ENCODE measurements at regions not wholly inside any gene's neighbourhood (a gene's known extent, or its start where the extent isn't known, plus 50 kb on each side); places are given as distances from the start of the nearest gene placed in this dataset.

GRCh38 chr3:26368312-26368711 is 254.3 kb upstream of the LRRC3B start:
- Histone ChIP-seq H4K20me1 (ENCODE audit: insufficient read depth, low read length) (no peaks in the 10 kb centered on the region), H3K9me3 (ENCODE audit: insufficient read depth, low read depth, low read length) (no peaks in the 10 kb centered on the region), H3K27ac (ENCODE audit: low read depth, low read length) (no peak overlapping the region), H3K4me3 (ENCODE audit: insufficient read depth, low read depth, low read length) (no peak overlapping the region), H3K9ac (ENCODE audit: low read length) (no peak overlapping the region), H3K4me1 (ENCODE audit: insufficient read depth, low read length) (no peaks in the 10 kb centered on the region), H2AFZ (ENCODE audit: low read depth, low read length) (no peak overlapping the region), H3K4me2 (ENCODE audit: low read length) (no peak overlapping the region), H3K27me3 (ENCODE audit: insufficient read depth, low read length) (no peaks in the 10 kb centered on the region), H3K79me2 (ENCODE audit: insufficient read depth, low read length) (no peaks in the 10 kb centered on the region), H3K36me3 (ENCODE audit: insufficient read depth, low read length) (no peaks in the 10 kb centered on the region)
- Mint-ChIP-seq H3K27me3 (ENCODE audit: low read depth, unreplicated experiment) (no peaks in the 10 kb centered on the region), H3K4me1 (ENCODE audit: low read depth, unreplicated experiment) (peaks cover 7% of the 10 kb centered on the region), H3K36me3 (ENCODE audit: low read depth, unreplicated experiment) (no peaks in the 10 kb centered on the region), H3K27ac (ENCODE audit: unreplicated experiment) (no peak overlapping the region), H3K4me3 (ENCODE audit: unreplicated experiment) (no peak overlapping the region), H3K9me3 (ENCODE audit: unreplicated experiment) (no peaks in the 10 kb centered on the region)
- FAIRE-seq = no peak
- DNase-seq (ENCODE audit: low read depth) = no peak
- TF ChIP-seq, protein P1, sequence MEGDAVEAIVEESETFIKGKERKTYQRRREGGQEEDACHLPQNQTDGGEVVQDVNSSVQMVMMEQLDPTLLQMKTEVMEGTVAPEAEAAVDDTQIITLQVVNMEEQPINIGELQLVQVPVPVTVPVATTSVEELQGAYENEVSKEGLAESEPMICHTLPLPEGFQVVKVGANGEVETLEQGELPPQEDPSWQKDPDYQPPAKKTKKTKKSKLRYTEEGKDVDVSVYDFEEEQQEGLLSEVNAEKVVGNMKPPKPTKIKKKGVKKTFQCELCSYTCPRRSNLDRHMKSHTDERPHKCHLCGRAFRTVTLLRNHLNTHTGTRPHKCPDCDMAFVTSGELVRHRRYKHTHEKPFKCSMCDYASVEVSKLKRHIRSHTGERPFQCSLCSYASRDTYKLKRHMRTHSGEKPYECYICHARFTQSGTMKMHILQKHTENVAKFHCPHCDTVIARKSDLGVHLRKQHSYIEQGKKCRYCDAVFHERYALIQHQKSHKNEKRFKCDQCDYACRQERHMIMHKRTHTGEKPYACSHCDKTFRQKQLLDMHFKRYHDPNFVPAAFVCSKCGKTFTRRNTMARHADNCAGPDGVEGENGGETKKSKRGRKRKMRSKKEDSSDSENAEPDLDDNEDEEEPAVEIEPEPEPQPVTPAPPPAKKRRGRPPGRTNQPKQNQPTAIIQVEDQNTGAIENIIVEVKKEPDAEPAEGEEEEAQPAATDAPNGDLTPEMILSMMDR (IDR thresholded peaks at IDR 0.05; ENCODE audit: insufficient read depth, low read depth, low read length) = no peak
- TF ChIP-seq EZH2 (IDR thresholded peaks at IDR 0.05; ENCODE audit: insufficient read depth, low read length) = no peak

DNA sequence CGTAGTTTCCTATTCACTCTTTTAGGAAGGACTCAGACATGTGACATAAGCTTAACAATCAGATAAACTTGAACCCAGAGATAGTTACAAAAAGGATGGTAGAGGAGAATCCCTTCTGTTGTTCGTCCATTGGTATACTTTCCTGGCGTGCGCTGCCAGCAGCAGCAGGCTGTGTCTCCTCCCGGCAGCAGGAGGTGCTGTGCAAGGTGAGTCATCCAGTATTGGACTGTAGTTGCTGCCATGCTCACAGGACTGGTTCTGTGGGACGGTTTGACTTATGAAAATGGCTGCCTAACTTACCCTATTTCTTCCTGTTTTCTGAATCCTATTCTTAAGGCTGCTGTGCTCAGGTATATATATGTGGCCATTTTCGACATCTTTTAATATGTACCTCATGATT is 253.4 kb upstream of the LRRC3B start:
- Histone ChIP-seq H3K9ac (ENCODE audit: low read length) (no peak overlapping the region), H3K9me3 (ENCODE audit: insufficient read depth, low read depth, low read length) (no peaks in the 10 kb centered on the region), H3K27ac (ENCODE audit: low read depth, low read length) (no peak overlapping the region), H3K27me3 (ENCODE audit: insufficient read depth, low read length) (no peaks in the 10 kb centered on the region), H3K4me1 (ENCODE audit: insufficient read depth, low read length) (no peaks in the 10 kb centered on the region), H3K79me2 (ENCODE audit: insufficient read depth, low read length) (no peaks in the 10 kb centered on the region), H3K4me2 (ENCODE audit: low read length) (no peak overlapping the region), H3K36me3 (ENCODE audit: insufficient read depth, low read length) (no peaks in the 10 kb centered on the region), H4K20me1 (ENCODE audit: insufficient read depth, low read length) (no peaks in the 10 kb centered on the region), H3K4me3 (ENCODE audit: insufficient read depth, low read depth, low read length) (no peak overlapping the region), H2AFZ (ENCODE audit: low read depth, low read length) (no peak overlapping the region)
- no peaks in the 10 kb centered on the region for H3K27me3 Mint-ChIP-seq (ENCODE audit: low read depth, unreplicated experiment)
- H3K36me3 Mint-ChIP-seq (ENCODE audit: low read depth, unreplicated experiment) = no peaks in the 10 kb centered on the region
- TF ChIP-seq, protein P1 (IDR thresholded peaks at IDR 0.05; ENCODE audit: insufficient read depth, low read depth, low read length) = no peak
- no peak for TF ChIP-seq EZH2 (IDR thresholded peaks at IDR 0.05; ENCODE audit: insufficient read depth, low read length)
- H3K9me3 Mint-ChIP-seq (ENCODE audit: unreplicated experiment) = no peaks in the 10 kb centered on the region
- no peak overlapping the region for H3K4me3 Mint-ChIP-seq (ENCODE audit: unreplicated experiment)
- no peak overlapping the region for H3K27ac Mint-ChIP-seq (ENCODE audit: unreplicated experiment)
- DNase-seq (ENCODE audit: low read depth) (no peak), FAIRE-seq (no peak)
- peaks cover 7% of the 10 kb centered on the region for H3K4me1 Mint-ChIP-seq (ENCODE audit: low read depth, unreplicated experiment)

- no peak overlapping the region for H3K27ac Mint-ChIP-seq (ENCODE audit: unreplicated experiment)
- Histone ChIP-seq H3K79me2 (ENCODE audit: insufficient read depth, low read length) (no peaks in the 10 kb centered on the region), H4K20me1 (ENCODE audit: insufficient read depth, low read length) (no peaks in the 10 kb centered on the region)
Measured at GRCh38 chr3:26375843-26376530, 246.6 kb upstream of the LRRC3B start.

More at GRCh38 chr3:26375843-26376530, 246.6 kb upstream of the LRRC3B start:
- Histone ChIP-seq H3K4me3 (ENCODE audit: insufficient read depth, low read depth, low read length) (no peak overlapping the region), H3K27ac (ENCODE audit: low read depth, low read length) (no peak overlapping the region), H3K4me2 (ENCODE audit: low read length) (no peak overlapping the region), H3K4me1 (ENCODE audit: insufficient read depth, low read length) (no peaks in the 10 kb centered on the region), H3K9ac (ENCODE audit: low read length) (no peak overlapping the region), H3K9me3 (ENCODE audit: insufficient read depth, low read depth, low read length) (no peaks in the 10 kb centered on the region), H3K27me3 (ENCODE audit: insufficient read depth, low read length) (no peaks in the 10 kb centered on the region), H3K36me3 (ENCODE audit: insufficient read depth, low read length) (no peaks in the 10 kb centered on the region), H2AFZ (ENCODE audit: low read depth, low read length) (no peak overlapping the region)
- DNase-seq (ENCODE audit: low read depth) = no peak
- TF ChIP-seq, protein P1 (IDR thresholded peaks at IDR 0.05; ENCODE audit: insufficient read depth, low read depth, low read length) = no peak
- no peak for TF ChIP-seq EZH2 (IDR thresholded peaks at IDR 0.05; ENCODE audit: insufficient read depth, low read length)
- H3K4me3 Mint-ChIP-seq (ENCODE audit: unreplicated experiment) = no peak overlapping the region
- no peaks in the 10 kb centered on the region for H3K4me1 Mint-ChIP-seq (ENCODE audit: low read depth, unreplicated experiment)
- H3K27me3 Mint-ChIP-seq (ENCODE audit: low read depth, unreplicated experiment) = no peaks in the 10 kb centered on the region
- no peaks in the 10 kb centered on the region for H3K36me3 Mint-ChIP-seq (ENCODE audit: low read depth, unreplicated experiment)
- H3K9me3 Mint-ChIP-seq (ENCODE audit: unreplicated experiment) = no peaks in the 10 kb centered on the region
- FAIRE-seq = no peak

Data from astrocyte (in vitro differentiated cells and primary cell).